ENCODE measurements at regions not wholly inside any gene's neighbourhood (a gene's known extent, or its start where the extent isn't known, plus 50 kb on each side); places are given as distances from the start of the nearest gene placed in this dataset.

DNA sequence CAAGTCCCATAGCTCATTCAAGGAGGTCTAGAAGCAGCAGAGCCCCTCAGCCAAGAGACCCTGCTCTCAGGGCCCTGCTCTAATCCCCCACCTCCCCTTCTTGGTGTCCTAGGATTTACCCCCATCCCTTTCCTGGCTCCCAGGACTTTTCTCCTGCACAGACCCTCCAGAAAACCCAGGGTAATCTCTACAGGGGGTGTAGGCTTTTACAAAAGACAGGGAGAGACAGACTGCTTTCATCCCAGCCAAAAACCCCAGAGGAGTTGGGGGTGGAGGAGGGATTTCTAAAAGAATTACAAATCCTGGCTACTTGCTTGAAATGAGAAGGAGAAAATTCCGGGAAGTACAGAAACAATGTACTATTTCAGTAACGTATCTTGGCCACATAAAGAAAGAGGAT, 133.3 kb downstream of the TNFSF13B start:
- ChIA-PET CTCF (interaction anchor here (1.1 kb wide), 1 partner anchor 50 kb away, joined by 3 read pairs; no protein-coding TSS in a partner anchor), POLR2A (no interaction called here)
- Mint-ChIP-seq H3K9me3 (ENCODE audit: low read depth) (peaks cover 9% of the 10 kb centered on the region), H3K27me3 (no peaks in the 10 kb centered on the region), H3K4me1 (peaks cover 8% of the 10 kb centered on the region), H3K27ac (no peak overlapping the region), H3K36me3 (ENCODE audit: low read depth) (no peaks in the 10 kb centered on the region), H3K4me3 (no peak overlapping the region)
- ATAC-seq, result no peak
- intact Hi-C loops (cut with DNase I, micrococcal nuclease), result no loop called here
- no peak for DNase-seq

DNA sequence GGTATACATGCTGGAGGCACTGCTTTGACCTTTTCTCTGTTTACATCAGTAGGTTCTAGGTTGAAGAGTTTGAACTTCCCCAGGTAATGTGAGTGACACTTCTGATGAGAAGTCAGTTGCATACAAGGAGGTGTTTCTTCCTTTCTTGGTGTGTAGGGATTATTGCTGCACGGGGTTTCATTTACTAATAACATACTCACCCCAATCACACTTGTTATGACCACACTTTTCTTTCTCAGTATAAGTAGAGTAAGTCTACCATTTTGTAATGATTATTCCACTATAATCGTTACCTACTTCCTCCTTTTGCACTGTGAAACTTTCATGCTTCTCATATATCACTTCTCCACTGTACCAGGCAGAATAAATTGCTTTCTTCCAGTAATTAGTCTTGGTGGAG, 138.0 kb downstream of the TNFSF13B start:
- Mint-ChIP-seq H3K27ac (no peak overlapping the region), H3K27me3 (no peaks in the 10 kb centered on the region), H3K4me3 (no peak overlapping the region), H3K4me1 (peaks cover 44% of the 10 kb centered on the region), H3K36me3 (ENCODE audit: low read depth) (no peaks in the 10 kb centered on the region), H3K9me3 (ENCODE audit: low read depth) (peaks cover 9% of the 10 kb centered on the region)
- intact Hi-C loops (cut with DNase I, micrococcal nuclease), result no loop called here
- ATAC-seq, result peak; percentile 77
- DNase-seq, result no peak
- ChIA-PET CTCF (no interaction called here), POLR2A (no interaction called here)

DNA sequence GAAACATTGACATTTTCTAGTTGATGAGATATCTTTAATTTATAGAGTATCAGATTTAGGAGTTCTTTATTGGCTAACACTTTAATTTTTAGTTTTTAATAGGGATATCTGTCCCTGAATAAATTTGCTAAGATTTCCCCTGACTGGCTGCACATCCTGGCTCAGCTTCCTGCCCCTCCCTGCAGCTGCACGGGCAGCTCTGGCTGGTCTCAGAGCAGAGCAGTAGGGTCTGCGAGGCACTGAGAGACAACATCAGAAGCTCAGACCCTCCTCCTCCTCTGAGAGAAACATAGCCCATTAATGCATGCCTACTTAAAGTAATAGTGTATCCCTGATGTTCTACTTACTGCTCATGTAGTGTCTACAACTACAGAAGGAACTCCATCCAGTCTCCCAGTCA, 139.2 kb downstream of the TNFSF13B start:
- POLR2A ChIA-PET, result no interaction called here
- H3K9me3 Mint-ChIP-seq (ENCODE audit: low read depth), result peaks cover 9% of the 10 kb centered on the region
- CTCF ChIA-PET, result no interaction called here
- no peak for ATAC-seq
- H3K36me3 Mint-ChIP-seq (ENCODE audit: low read depth), result no peaks in the 10 kb centered on the region
- H3K27ac Mint-ChIP-seq, result no peak overlapping the region
- no peak for DNase-seq
- no peaks in the 10 kb centered on the region for H3K27me3 Mint-ChIP-seq
- H3K4me3 Mint-ChIP-seq, result no peak overlapping the region
- H3K4me1 Mint-ChIP-seq, result peaks cover 44% of the 10 kb centered on the region
- intact Hi-C loops (cut with DNase I, micrococcal nuclease), result loop anchor here in 1 of 2 experiments (2.0 kb wide), 1 partner anchor 184 kb away; no protein-coding TSS in a partner anchor

DNA sequence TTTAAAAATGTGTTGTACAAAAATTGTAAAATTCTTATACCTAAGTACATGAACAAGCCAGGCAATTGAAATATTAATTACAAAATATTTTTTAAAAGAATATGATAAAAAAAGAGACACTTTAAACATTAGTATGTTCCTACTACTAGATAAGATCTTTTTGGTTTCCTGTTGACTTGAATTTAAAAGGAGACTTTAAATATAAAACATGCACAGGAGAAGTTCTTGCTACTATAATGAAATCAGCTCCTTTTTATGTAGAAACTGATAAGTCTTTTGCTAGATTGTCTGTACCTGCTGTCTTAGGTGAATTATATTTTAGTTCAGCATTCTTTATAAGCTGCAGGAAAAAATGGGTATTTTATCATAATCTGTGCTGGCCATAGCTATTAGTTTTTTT, 140.2 kb downstream of the TNFSF13B start:
- H3K36me3 Mint-ChIP-seq (ENCODE audit: low read depth), result no peaks in the 10 kb centered on the region
- H3K27me3 Mint-ChIP-seq, result no peaks in the 10 kb centered on the region
- peaks cover 7% of the 10 kb centered on the region for H3K9me3 Mint-ChIP-seq (ENCODE audit: low read depth)
- no peak overlapping the region for H3K4me3 Mint-ChIP-seq
- intact Hi-C loops (cut with DNase I, micrococcal nuclease), result loop anchor here in 1 of 2 experiments (2.0 kb wide), 1 partner anchor 185 kb away; no protein-coding TSS in a partner anchor
- ATAC-seq (no peak), DNase-seq (no peak)
- ChIA-PET POLR2A (no interaction called here), CTCF (no interaction called here)
- no peak overlapping the region for H3K27ac Mint-ChIP-seq
- H3K4me1 Mint-ChIP-seq, result peaks cover 46% of the 10 kb centered on the region

DNA sequence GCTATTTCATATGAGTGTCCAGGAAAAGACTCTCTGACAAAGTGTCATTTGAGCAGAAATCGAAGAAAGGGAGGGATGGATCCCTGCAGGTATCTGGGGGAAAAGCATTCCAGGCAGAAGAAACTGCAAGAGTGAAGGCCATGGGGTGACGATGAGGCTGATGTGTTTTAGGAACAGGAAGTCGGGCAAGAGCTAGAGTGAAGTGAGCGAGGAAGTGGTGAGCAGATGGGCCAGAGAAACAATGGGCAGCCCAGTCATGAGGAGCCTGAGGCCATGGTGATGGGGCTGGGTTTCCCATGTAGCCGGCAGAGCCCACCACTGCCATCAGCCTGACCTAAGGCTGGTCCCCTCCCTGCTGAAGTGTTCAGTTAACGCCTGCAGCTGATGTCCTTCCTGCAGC, 150.2 kb downstream of the TNFSF13B start:
- Mint-ChIP-seq H3K27me3 (no peaks in the 10 kb centered on the region), H3K4me1 (peaks cover 8% of the 10 kb centered on the region), H3K4me3 (no peak overlapping the region), H3K36me3 (ENCODE audit: low read depth) (peaks cover 3% of the 10 kb centered on the region), H3K9me3 (ENCODE audit: low read depth) (no peaks in the 10 kb centered on the region), H3K27ac (no peak overlapping the region)
- ATAC-seq, result no peak
- POLR2A ChIA-PET, result no interaction called here
- DNase-seq, result no peak
- intact Hi-C loops (cut with DNase I, micrococcal nuclease), result no loop called here
- CTCF ChIA-PET, result no interaction called here

DNA sequence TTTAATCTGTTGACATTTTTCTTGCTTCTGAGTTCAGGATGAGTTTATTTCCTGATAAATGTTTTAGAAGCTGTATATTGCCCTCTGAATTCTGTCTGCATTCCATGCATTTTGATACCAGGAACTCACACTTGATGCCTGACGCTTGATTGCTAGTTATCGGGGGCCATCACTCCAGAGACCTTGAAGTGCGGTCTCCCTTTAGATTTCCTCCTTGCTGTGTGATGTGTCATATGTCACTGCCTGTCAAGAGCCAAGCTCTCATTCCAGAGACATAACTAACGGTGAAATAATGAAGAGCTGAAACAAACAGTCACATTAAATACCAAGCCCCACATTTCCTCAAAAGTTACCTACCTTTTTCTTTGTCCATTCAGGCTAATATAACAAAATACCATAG, 155.5 kb downstream of the TNFSF13B start:
- H3K4me1 Mint-ChIP-seq, result no peaks in the 10 kb centered on the region
- DNase-seq (no peak), ATAC-seq (no peak)
- no peaks in the 10 kb centered on the region for H3K9me3 Mint-ChIP-seq (ENCODE audit: low read depth)
- no peaks in the 10 kb centered on the region for H3K36me3 Mint-ChIP-seq (ENCODE audit: low read depth)
- H3K4me3 Mint-ChIP-seq, result no peak overlapping the region
- POLR2A ChIA-PET, result no interaction called here
- intact Hi-C loops (cut with DNase I, micrococcal nuclease), result no loop called here
- H3K27ac Mint-ChIP-seq, result no peak overlapping the region
- CTCF ChIA-PET, result no interaction called here
- H3K27me3 Mint-ChIP-seq, result no peaks in the 10 kb centered on the region

DNA sequence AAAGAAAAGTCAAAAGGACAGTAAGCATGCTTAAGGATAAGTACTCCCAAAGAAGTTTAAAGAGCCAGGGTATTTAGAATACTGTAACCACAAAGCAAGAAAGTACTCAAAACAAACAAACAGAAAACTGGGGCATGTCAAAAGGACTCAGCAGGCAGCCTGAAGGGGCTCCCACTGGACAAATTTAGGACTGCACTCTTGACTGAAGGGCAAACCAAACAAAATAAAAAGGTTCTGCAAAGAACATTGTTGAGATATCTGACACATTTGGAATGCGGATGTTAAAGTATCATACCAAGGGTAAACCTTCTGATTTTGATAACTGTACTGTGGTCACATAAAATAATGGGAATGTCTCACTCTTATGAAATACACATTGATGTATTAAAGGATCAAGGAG, 157.4 kb downstream of the TNFSF13B start:
- CTCF ChIA-PET, result interaction anchor here (1.0 kb wide), 1 partner anchor 9 kb away, joined by 3 read pairs; no protein-coding TSS in a partner anchor
- POLR2A ChIA-PET, result no interaction called here

DNA sequence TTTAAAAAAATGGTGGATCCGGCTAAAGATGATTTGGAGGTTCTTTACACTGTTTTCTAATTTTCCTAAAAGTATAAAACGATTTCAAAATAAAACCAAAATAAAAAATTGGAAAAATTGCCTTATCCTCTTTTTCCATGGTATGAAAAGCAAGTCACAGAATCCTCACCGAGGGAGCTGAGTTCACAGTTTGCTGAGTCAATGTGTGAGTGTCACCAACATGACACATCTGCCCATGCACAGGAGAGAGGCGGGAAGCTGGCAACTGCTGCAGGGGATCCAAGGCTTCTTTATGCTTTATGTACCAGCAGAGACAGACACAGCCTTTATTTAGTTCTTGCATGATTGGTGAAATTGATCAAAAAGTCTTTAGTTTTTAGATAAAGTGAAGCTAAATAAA, 157.8 kb downstream of the TNFSF13B start:
- ATAC-seq (no peak), DNase-seq (no peak)
- Mint-ChIP-seq H3K4me1 (no peaks in the 10 kb centered on the region), H3K27me3 (no peaks in the 10 kb centered on the region), H3K36me3 (ENCODE audit: low read depth) (no peaks in the 10 kb centered on the region), H3K4me3 (no peak overlapping the region), H3K27ac (no peak overlapping the region), H3K9me3 (ENCODE audit: low read depth) (no peaks in the 10 kb centered on the region)
- intact Hi-C loops (cut with DNase I, micrococcal nuclease), result no loop called here
- POLR2A ChIA-PET, result no interaction called here
- CTCF ChIA-PET, result interaction anchor here (1.0 kb wide), 1 partner anchor 9 kb away, joined by 3 read pairs; no protein-coding TSS in a partner anchor

More for the DNA sequence above, 157.4 kb downstream of the TNFSF13B start:
- intact Hi-C loops (cut with DNase I, micrococcal nuclease), result no loop called here
- no peak overlapping the region for H3K27ac Mint-ChIP-seq
- H3K27me3 Mint-ChIP-seq, result no peaks in the 10 kb centered on the region
- H3K4me3 Mint-ChIP-seq, result no peak overlapping the region
- H3K36me3 Mint-ChIP-seq (ENCODE audit: low read depth), result no peaks in the 10 kb centered on the region
- H3K9me3 Mint-ChIP-seq (ENCODE audit: low read depth), result no peaks in the 10 kb centered on the region
- ATAC-seq, result no peak
- no peak for DNase-seq
- H3K4me1 Mint-ChIP-seq, result no peaks in the 10 kb centered on the region

DNA sequence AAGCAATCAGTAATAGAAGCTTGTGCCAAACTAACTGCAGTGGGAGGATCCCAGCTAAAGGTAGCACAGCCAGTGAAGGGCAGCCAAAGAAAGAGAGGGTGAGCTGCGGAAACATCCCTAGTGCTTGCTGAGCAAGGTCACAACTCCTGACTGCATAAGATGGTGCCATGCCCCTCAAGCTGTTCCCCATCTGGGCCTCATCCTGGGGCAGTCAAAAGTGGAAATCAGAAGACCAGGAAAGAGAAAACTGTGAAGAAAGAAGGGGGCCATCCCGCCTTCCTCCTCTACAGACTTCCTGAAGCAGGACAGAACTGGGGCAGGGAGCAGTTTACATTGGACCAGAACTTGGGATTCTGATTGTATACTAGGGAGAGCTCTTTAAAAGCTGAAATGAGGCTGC, 159.2 kb downstream of the TNFSF13B start:
- no peak for ATAC-seq
- intact Hi-C loops (cut with DNase I, micrococcal nuclease), result no loop called here
- POLR2A ChIA-PET, result no interaction called here
- Mint-ChIP-seq H3K4me1 (no peaks in the 10 kb centered on the region), H3K27ac (no peak overlapping the region), H3K27me3 (no peaks in the 10 kb centered on the region), H3K9me3 (ENCODE audit: low read depth) (no peaks in the 10 kb centered on the region), H3K36me3 (ENCODE audit: low read depth) (no peaks in the 10 kb centered on the region), H3K4me3 (no peak overlapping the region)
- DNase-seq, result no peak
- CTCF ChIA-PET, result no interaction called here

DNA sequence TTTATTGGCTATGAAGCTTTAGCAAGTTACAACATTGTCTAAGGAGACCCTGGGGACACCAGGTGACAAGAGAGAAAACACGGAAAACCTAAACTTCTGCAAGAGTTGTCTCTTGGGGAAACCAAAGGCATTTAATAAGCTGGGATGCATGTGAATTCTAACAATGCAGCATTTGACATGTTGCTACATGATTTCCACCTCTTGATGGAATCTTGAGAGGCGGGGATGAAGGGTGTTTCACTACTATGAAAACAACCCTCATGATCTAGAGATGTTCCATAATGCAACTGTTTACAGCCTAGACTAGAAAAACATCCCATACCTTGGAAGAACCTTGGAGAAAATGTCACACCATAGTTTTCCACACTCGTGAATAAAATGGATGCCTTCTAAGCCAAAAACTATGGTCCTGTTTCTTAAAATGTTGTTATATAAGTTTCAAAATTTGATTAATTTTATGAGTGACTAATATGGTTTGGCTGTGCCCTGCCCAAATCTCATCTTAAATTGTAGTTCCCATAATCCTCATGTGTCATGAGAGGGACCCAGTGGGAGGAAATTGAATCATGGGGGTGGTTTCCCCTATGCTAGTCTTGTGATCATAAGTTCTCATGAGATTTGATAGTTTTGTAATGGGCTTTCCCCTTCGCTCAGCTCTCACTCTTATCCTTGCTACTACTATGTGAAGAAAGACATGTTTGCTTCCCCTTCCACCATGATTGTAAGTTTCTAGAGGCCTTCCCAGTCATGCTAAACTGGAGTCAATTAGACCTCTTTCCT, 164.6 kb downstream of the TNFSF13B start:
- Mint-ChIP-seq H3K27ac (no peak overlapping the region), H3K4me3 (no peak overlapping the region), H3K27me3 (peaks cover 5% of the 10 kb centered on the region), H3K4me1 (no peaks in the 10 kb centered on the region), H3K9me3 (ENCODE audit: low read depth) (peaks cover 1% of the 10 kb centered on the region), H3K36me3 (ENCODE audit: low read depth) (no peaks in the 10 kb centered on the region)
- DNase-seq (no peak), ATAC-seq (no peak)
- ChIA-PET CTCF (no interaction called here), POLR2A (no interaction called here)
- intact Hi-C loops (cut with DNase I, micrococcal nuclease), result no loop called here

DNA sequence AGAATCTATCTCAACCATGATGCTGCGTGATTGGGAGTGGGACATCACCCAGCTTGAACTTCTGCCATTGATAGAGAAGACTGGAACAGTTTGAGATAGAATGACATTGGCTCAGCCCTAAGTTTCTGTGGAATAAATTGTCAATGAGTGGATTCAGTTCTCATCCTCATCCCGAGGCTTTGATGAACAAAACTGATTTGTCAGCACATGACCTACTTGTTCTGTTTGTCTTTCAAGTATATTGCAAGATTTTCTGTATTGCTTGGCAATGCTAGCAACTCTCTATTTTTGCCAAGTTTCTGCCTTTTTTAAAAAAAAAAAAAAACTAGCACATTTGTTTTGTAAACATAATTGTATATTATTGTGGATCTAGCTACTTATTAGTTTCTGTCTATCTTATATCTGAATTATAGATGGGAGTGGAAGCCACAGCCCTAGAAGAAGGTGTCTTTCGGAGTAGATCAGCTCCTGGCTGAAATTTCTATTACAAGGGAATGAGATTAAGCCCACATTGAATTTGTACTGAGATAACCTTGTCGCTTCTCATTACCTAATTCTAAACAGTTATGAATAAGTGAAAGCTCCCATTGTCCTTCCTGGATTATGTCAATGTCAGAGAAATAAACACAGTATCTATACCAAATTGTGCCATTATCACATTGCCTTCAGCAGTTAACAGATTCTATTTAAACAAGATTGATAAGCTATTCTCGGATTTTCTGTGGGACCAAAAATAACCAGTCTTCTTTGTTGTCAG, 166.1 kb downstream of the TNFSF13B start:
- ATAC-seq (no peak), DNase-seq (no peak)
- Mint-ChIP-seq H3K27ac (no peak overlapping the region), H3K4me3 (no peak overlapping the region), H3K4me1 (no peaks in the 10 kb centered on the region), H3K36me3 (ENCODE audit: low read depth) (no peaks in the 10 kb centered on the region), H3K27me3 (peaks cover 5% of the 10 kb centered on the region), H3K9me3 (ENCODE audit: low read depth) (peaks cover 1% of the 10 kb centered on the region)
- intact Hi-C loops (cut with DNase I, micrococcal nuclease), result no loop called here
- CTCF ChIA-PET, result no interaction called here
- POLR2A ChIA-PET, result no interaction called here

DNA sequence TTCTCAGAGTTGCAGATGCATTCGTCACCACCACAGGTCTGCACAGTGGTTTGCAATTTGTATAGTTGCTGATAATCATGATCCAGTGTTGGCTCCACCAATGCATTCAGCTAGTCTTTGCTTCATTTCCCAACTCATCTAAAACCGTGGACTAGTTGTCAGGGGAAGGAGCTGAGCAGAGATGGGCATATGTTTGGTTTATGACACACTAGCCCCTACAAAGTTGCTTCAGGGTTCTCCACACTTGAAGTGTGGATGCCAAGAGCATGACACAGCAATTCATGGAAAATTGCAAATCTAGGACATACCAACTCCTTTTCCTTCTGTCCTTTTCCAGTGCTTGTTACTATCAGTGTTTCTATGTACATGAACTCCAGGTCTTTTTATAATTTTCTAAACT, 168.0 kb downstream of the TNFSF13B start:
- Mint-ChIP-seq H3K4me3 (no peak overlapping the region), H3K9me3 (ENCODE audit: low read depth) (peaks cover 1% of the 10 kb centered on the region), H3K4me1 (no peaks in the 10 kb centered on the region), H3K27ac (no peak overlapping the region), H3K36me3 (ENCODE audit: low read depth) (no peaks in the 10 kb centered on the region), H3K27me3 (peaks cover 5% of the 10 kb centered on the region)
- no peak for DNase-seq
- CTCF ChIA-PET, result no interaction called here
- intact Hi-C loops (cut with DNase I, micrococcal nuclease), result no loop called here
- no peak for ATAC-seq
- POLR2A ChIA-PET, result no interaction called here
